HepG2 (cell line): ENCODE measurements at regions not wholly inside any gene's neighbourhood (a gene's known extent, or its start where the extent isn't known, plus 50 kb on each side); places are given as distances from the start of the nearest gene placed in this dataset.

ENCODE experiments used
- FOSL2 ChIP-seq: sonication (generic); formaldehyde crosslinking; IDR thresholded peaks from 2 replicates; pipeline ENCODE4 v1.4.0; 2020; ENCODE audit warnings: missing genetic modification reagents
- FOXA3 ChIP-seq: IDR thresholded peaks from 2 replicates; pipeline ENCODE4 v1.6.1; 2016; ENCODE audit warnings: missing genetic modification reagents, missing compliant biosample characterization
- JUND ChIP-seq: sonication (generic); formaldehyde crosslinking; IDR thresholded peaks from 2 replicates; pipeline ENCODE4 v1.8.0; 2022; ENCODE audit warnings: mild to moderate bottlenecking, missing genetic modification reagents
- KLF16 ChIP-seq, 2 experiments: sonication (generic) in 1 of 2; formaldehyde crosslinking in 1 of 2; IDR thresholded peaks; 2 replicates each; pipeline versions ENCODE4 v1.6.1 to v1.8.0; 2016 to 2023; ENCODE audit warnings: missing genetic modification reagents in 2 of 2, missing compliant biosample characterization in 1 of 2
- NFE2 ChIP-seq: sonication (generic); formaldehyde crosslinking; IDR thresholded peaks from 2 replicates; pipeline ENCODE4 v1.4.0; 2020; ENCODE audit warnings: missing genetic modification reagents
- NFE2L1 ChIP-seq: sonication (generic); formaldehyde crosslinking; IDR thresholded peaks from 2 replicates; pipeline ENCODE4 v1.4.0; 2020; ENCODE audit warnings: missing genetic modification reagents, mild to moderate bottlenecking, borderline replicate concordance
- ZBTB38 ChIP-seq: sonication (generic); formaldehyde crosslinking; IDR thresholded peaks from 2 replicates; pipeline ENCODE4 v1.5.1; 2020; ENCODE audit warnings: mild to moderate bottlenecking, missing genetic modification reagents
- ZNF350 ChIP-seq: sonication (generic); formaldehyde crosslinking; IDR thresholded peaks from 2 replicates; pipeline ENCODE4 v1.4.0; 2020; ENCODE audit warnings: mild to moderate bottlenecking, low read depth, missing genetic modification reagents, borderline replicate concordance
- ZNF589 ChIP-seq: sonication (generic); formaldehyde crosslinking; conservative IDR thresholded peaks from 2 replicates; pipeline ENCODE4 v1.8.0; 2022; ENCODE audit warnings: mild to moderate bottlenecking, moderate library complexity, missing genetic modification reagents
- ZNF766 ChIP-seq: sonication (generic); formaldehyde crosslinking; IDR thresholded peaks from 2 replicates; pipeline ENCODE4 v1.5.0; 2020; ENCODE audit warnings: missing genetic modification reagents, borderline replicate concordance
- TF ChIP-seq, protein P1 (sequence below): sonication (generic); formaldehyde crosslinking; IDR thresholded peaks from 2 replicates; pipeline ENCODE4 v1.4.0; 2020; ENCODE audit warnings: missing genetic modification reagents
- TF ChIP-seq, protein P2 (sequence below): sonication (generic); IDR thresholded peaks from 2 replicates; pipeline ENCODE4 v1.6.1; 2016; ENCODE audit warnings: low read depth, borderline replicate concordance
- TF ChIP-seq, protein P3 (sequence below): sonication (generic); formaldehyde crosslinking; IDR thresholded peaks from 2 replicates; pipeline ENCODE4 v1.5.1; 2020; ENCODE audit warnings: missing genetic modification reagents, mild to moderate bottlenecking, borderline replicate concordance
- TF ChIP-seq, protein P4 (sequence below): sonication (generic); formaldehyde crosslinking; conservative IDR thresholded peaks from 2 replicates; pipeline ENCODE4 v1.4.0; 2020; ENCODE audit warnings: missing genetic modification reagents
- TF ChIP-seq, protein P5 (sequence below), 2 experiments: fragments of 450-650 bp in 1 of 2; sonication (generic) in 1 of 2; formaldehyde crosslinking; IDR thresholded peaks; 2 replicates each; pipeline versions ENCODE4 v1.5.0 to v1.8.0; 2020 to 2022; ENCODE audit warnings: mild to moderate bottlenecking in 1 of 2, missing genetic modification reagents in 1 of 2
- TF ChIP-seq, protein P6 (sequence below): sonication (generic); formaldehyde crosslinking; IDR thresholded peaks from 2 replicates; pipeline ENCODE4 v1.4.0; 2020; ENCODE audit warnings: mild to moderate bottlenecking, missing genetic modification reagents

DNA sequence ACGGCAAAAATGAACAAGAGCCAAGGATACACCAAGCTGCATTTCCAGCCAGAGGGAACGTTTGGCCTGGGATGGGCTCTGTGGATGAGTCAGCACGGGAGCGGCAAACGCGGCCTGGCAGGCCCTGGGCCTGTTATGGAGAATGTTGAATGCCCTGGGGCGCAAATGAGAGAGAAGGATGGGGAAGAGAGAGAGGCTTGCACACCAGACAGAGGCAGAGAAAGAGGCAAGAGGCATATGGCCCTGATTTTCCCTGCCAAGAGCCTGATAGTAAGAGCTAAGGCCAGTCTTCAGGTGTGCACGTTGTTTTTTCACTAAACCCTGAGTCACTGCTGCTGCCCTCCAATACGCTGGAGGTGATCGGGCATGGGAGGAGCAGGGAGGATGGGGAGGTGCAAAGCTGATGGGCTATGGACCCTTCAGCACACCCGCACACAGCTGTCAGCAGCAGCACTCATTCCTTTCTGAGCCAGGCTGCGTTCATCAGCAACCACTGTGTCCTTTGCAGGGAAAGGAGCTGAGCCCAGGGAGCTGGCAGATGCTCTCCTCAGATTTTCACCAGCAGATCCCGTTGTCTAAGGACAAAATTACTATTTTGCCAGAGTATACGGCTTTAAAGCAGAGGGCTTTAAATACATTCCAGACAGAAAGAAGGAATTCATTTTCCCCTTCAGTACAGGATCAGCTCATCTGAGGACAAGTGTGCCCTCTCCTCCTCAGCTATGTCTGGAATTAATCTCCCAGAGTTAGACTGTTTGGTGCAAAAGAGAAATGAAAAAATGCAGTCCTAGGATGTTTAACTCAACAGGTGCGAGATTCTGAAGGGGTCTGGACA, 61.7 kb upstream of the SLC22A23 start (continued):
- TF ChIP-seq, protein P1, sequence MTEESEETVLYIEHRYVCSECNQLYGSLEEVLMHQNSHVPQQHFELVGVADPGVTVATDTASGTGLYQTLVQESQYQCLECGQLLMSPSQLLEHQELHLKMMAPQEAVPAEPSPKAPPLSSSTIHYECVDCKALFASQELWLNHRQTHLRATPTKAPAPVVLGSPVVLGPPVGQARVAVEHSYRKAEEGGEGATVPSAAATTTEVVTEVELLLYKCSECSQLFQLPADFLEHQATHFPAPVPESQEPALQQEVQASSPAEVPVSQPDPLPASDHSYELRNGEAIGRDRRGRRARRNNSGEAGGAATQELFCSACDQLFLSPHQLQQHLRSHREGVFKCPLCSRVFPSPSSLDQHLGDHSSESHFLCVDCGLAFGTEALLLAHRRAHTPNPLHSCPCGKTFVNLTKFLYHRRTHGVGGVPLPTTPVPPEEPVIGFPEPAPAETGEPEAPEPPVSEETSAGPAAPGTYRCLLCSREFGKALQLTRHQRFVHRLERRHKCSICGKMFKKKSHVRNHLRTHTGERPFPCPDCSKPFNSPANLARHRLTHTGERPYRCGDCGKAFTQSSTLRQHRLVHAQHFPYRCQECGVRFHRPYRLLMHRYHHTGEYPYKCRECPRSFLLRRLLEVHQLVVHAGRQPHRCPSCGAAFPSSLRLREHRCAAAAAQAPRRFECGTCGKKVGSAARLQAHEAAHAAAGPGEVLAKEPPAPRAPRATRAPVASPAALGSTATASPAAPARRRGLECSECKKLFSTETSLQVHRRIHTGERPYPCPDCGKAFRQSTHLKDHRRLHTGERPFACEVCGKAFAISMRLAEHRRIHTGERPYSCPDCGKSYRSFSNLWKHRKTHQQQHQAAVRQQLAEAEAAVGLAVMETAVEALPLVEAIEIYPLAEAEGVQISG, result peak; percentile 21; the same call in 1 of the 2 replicates
- TF ChIP-seq NFE2 (CRISPR knock-in tag), result peak; percentile 43; the same call in 1 of the 2 replicates
- TF ChIP-seq, protein P2, sequence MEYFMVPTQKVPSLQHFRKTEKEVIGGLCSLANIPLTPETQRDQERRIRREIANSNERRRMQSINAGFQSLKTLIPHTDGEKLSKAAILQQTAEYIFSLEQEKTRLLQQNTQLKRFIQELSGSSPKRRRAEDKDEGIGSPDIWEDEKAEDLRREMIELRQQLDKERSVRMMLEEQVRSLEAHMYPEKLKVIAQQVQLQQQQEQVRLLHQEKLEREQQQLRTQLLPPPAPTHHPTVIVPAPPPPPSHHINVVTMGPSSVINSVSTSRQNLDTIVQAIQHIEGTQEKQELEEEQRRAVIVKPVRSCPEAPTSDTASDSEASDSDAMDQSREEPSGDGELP, result peak; percentile 21; the same call in 1 of the 2 replicates
- TF ChIP-seq, protein P3, sequence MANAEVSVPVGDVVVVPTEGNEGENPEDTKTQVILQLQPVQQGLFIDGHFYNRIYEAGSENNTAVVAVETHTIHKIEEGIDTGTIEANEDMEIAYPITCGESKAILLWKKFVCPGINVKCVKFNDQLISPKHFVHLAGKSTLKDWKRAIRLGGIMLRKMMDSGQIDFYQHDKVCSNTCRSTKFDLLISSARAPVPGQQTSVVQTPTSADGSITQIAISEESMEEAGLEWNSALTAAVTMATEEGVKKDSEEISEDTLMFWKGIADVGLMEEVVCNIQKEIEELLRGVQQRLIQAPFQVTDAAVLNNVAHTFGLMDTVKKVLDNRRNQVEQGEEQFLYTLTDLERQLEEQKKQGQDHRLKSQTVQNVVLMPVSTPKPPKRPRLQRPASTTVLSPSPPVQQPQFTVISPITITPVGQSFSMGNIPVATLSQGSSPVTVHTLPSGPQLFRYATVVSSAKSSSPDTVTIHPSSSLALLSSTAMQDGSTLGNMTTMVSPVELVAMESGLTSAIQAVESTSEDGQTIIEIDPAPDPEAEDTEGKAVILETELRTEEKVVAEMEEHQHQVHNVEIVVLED (CRISPR knock-in tag), result no peak
- TF ChIP-seq FOXA3 (CRISPR knock-in tag), result no peak
- TF ChIP-seq JUND (CRISPR knock-in tag), result no peak
- peak; percentile 20; the same call in 1 of the 2 replicates for TF ChIP-seq ZNF350 (CRISPR knock-in tag)
- no peak for TF ChIP-seq KLF16 (CRISPR knock-in tag; IDR thresholded peaks at IDR 0.05)
- peak; percentile 26; the same call in 1 of the 2 replicates for TF ChIP-seq ZBTB38 (CRISPR knock-in tag)
- no peak for TF ChIP-seq ZNF589
- TF ChIP-seq, protein P4, sequence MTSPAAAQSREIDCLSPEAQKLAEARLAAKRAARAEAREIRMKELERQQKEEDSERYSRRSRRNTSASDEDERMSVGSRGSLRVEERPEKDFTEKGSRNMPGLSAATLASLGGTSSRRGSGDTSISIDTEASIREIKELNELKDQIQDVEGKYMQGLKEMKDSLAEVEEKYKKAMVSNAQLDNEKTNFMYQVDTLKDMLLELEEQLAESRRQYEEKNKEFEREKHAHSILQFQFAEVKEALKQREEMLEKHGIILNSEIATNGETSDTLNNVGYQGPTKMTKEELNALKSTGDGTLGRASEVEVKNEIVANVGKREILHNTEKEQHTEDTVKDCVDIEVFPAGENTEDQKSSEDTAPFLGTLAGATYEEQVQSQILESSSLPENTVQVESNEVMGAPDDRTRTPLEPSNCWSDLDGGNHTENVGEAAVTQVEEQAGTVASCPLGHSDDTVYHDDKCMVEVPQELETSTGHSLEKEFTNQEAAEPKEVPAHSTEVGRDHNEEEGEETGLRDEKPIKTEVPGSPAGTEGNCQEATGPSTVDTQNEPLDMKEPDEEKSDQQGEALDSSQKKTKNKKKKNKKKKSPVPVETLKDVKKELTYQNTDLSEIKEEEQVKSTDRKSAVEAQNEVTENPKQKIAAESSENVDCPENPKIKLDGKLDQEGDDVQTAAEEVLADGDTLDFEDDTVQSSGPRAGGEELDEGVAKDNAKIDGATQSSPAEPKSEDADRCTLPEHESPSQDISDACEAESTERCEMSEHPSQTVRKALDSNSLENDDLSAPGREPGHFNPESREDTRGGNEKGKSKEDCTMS (CRISPR knock-in tag), result no peak
- TF ChIP-seq, protein P5, sequence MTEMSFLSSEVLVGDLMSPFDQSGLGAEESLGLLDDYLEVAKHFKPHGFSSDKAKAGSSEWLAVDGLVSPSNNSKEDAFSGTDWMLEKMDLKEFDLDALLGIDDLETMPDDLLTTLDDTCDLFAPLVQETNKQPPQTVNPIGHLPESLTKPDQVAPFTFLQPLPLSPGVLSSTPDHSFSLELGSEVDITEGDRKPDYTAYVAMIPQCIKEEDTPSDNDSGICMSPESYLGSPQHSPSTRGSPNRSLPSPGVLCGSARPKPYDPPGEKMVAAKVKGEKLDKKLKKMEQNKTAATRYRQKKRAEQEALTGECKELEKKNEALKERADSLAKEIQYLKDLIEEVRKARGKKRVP (CRISPR knock-in tag; IDR thresholded peaks at IDR 0.05), result no peak
- TF ChIP-seq, protein P6, sequence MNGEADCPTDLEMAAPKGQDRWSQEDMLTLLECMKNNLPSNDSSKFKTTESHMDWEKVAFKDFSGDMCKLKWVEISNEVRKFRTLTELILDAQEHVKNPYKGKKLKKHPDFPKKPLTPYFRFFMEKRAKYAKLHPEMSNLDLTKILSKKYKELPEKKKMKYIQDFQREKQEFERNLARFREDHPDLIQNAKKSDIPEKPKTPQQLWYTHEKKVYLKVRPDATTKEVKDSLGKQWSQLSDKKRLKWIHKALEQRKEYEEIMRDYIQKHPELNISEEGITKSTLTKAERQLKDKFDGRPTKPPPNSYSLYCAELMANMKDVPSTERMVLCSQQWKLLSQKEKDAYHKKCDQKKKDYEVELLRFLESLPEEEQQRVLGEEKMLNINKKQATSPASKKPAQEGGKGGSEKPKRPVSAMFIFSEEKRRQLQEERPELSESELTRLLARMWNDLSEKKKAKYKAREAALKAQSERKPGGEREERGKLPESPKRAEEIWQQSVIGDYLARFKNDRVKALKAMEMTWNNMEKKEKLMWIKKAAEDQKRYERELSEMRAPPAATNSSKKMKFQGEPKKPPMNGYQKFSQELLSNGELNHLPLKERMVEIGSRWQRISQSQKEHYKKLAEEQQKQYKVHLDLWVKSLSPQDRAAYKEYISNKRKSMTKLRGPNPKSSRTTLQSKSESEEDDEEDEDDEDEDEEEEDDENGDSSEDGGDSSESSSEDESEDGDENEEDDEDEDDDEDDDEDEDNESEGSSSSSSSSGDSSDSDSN, result peak; percentile 41; the same call in 1 of the 2 replicates
- TF ChIP-seq FOSL2, result peak; percentile 89
- TF ChIP-seq NFE2L1, result peak; percentile 71; the same call in 1 of the 2 replicates
- peak; percentile 64; the same call in 1 of the 2 replicates for TF ChIP-seq ZNF766
